WTC11 (cell line): ENCODE measurements at regions not wholly inside any gene's neighbourhood (a gene's known extent, or its start where the extent isn't known, plus 50 kb on each side); places are given as distances from the start of the nearest gene placed in this dataset.

Source experiments
- ATAC-seq: fragments of 200-7000 bp; cut with Tn5 transposase; 2 replicates; pipeline ENCODE4 v1.10.0; 2021; ENCODE audit warnings: mild to moderate bottlenecking, moderate library complexity
- CTCF ChIA-PET: fragments of 300-600 bp; sonication (Branson Sonifier 250); formaldehyde crosslinking; loops from one replicate; lab custom pipeline; 2021; ENCODE audit warnings: antibody characterized with exemption; lab: Charles Lee
- POLR2A ChIA-PET: fragments of 350-600 bp; sonication (Branson Sonifier 250); formaldehyde crosslinking; loops from one replicate; lab custom pipeline; 2021; ENCODE audit warnings: antibody characterized with exemption; lab: Charles Lee
- DNase-seq: peaks from one replicate; pipeline ENCODE4 v3.0.0; 2021; ENCODE audit warnings: low spot score
- H3K27ac Mint-ChIP-seq: 2 replicates; pipeline ENCODE4 v1.8.0; 2021; ENCODE audit warnings: mixed read lengths
- H3K27me3 Mint-ChIP-seq: 2 replicates; pipeline ENCODE4 v1.8.0; 2021; ENCODE audit warnings: low read depth, mild to moderate bottlenecking, moderate library complexity, mixed read lengths
- H3K36me3 Mint-ChIP-seq: 2 replicates; pipeline ENCODE4 v1.8.0; 2021; ENCODE audit warnings: mixed read lengths
- H3K4me1 Mint-ChIP-seq: 2 replicates; pipeline ENCODE4 v1.8.0; 2022; ENCODE audit warnings: mixed read lengths
- H3K4me3 Mint-ChIP-seq: 2 replicates; pipeline ENCODE4 v1.8.0; 2021; ENCODE audit warnings: mild to moderate bottlenecking, moderate library complexity, mixed read lengths
- H3K9me3 Mint-ChIP-seq: 2 replicates; pipeline ENCODE4 v1.8.0; 2021; ENCODE audit warnings: mixed read lengths
- EMX1 ChIP-seq: fragments of 250-450 bp; sonication (Bioruptor Pico); IDR thresholded peaks from 2 replicates; pipeline ENCODE4 v1.8.0; 2021; ENCODE audit warnings: mild to moderate bottlenecking
- ESRRA ChIP-seq: sonication (generic); formaldehyde crosslinking; IDR thresholded peaks from 2 replicates; pipeline ENCODE4 v1.8.1; 2022; ENCODE audit warnings: mild to moderate bottlenecking, missing genetic modification reagents, borderline replicate concordance
- GTF2I ChIP-seq: fragments of 250-450 bp; sonication (Bioruptor Pico); conservative IDR thresholded peaks from 2 replicates; pipeline ENCODE4 v1.4.0; 2021; ENCODE audit warnings: mild to moderate bottlenecking
- HMGA2 ChIP-seq: fragments of 250-450 bp; sonication (Bioruptor Pico); IDR thresholded peaks from 2 replicates; pipeline ENCODE4 v1.4.0; 2021; ENCODE audit warnings: mild to moderate bottlenecking, moderate library complexity
- MYBL2 ChIP-seq: sonication (generic); formaldehyde crosslinking; IDR thresholded peaks from 2 replicates; pipeline ENCODE4 v1.8.1; 2023; ENCODE audit warnings: mild to moderate bottlenecking, moderate library complexity, missing genetic modification reagents
- SMAD3 ChIP-seq: sonication (generic); formaldehyde crosslinking; IDR thresholded peaks from 2 replicates; pipeline ENCODE4 v1.8.0; 2022; ENCODE audit warnings: missing genetic modification reagents, mild to moderate bottlenecking, borderline replicate concordance
- TCF7 ChIP-seq: sonication (generic); formaldehyde crosslinking; IDR thresholded peaks from 2 replicates; pipeline ENCODE4 v1.8.0; 2022; ENCODE audit warnings: mild to moderate bottlenecking, low read depth, missing genetic modification reagents, moderate library complexity
- ZBTB21 ChIP-seq: sonication (generic); formaldehyde crosslinking; IDR thresholded peaks from 2 replicates; pipeline ENCODE4 v1.8.1; 2023; ENCODE audit warnings: mild to moderate bottlenecking, missing genetic modification reagents, borderline replicate concordance
- TF ChIP-seq, protein P1 (sequence below): fragments of 250-450 bp; sonication (Bioruptor Pico); IDR thresholded peaks from 2 replicates; pipeline ENCODE4 v2.1.2; 2022; ENCODE audit warnings: mild to moderate bottlenecking, moderate library complexity
- TF ChIP-seq, protein P2 (sequence below): sonication (generic); formaldehyde crosslinking; IDR thresholded peaks from 2 replicates; pipeline ENCODE4 v1.8.1; 2022; ENCODE audit warnings: low read depth, mild to moderate bottlenecking, moderate library complexity, missing genetic modification reagents, borderline replicate concordance
- TF ChIP-seq, protein P3 (sequence below): sonication (generic); formaldehyde crosslinking; IDR thresholded peaks from 2 replicates; pipeline ENCODE4 v1.8.0; 2023; ENCODE audit warnings: mild to moderate bottlenecking, missing genetic modification reagents
- TF ChIP-seq, protein P4 (sequence below): fragments of 250-450 bp; sonication (Bioruptor Pico); conservative IDR thresholded peaks from 2 replicates; pipeline ENCODE4 v1.9.0; 2021; ENCODE audit warnings: mild to moderate bottlenecking
- TF ChIP-seq, protein P5 (sequence below): sonication (generic); formaldehyde crosslinking; IDR thresholded peaks from 2 replicates; pipeline ENCODE4 v1.8.1; 2023; ENCODE audit warnings: mild to moderate bottlenecking, missing genetic modification reagents, moderate library complexity
- TF ChIP-seq, protein P6 (sequence below): sonication (generic); formaldehyde crosslinking; IDR thresholded peaks from 2 replicates; pipeline ENCODE4 v1.8.0; 2022; ENCODE audit warnings: missing genetic modification reagents

DNA sequence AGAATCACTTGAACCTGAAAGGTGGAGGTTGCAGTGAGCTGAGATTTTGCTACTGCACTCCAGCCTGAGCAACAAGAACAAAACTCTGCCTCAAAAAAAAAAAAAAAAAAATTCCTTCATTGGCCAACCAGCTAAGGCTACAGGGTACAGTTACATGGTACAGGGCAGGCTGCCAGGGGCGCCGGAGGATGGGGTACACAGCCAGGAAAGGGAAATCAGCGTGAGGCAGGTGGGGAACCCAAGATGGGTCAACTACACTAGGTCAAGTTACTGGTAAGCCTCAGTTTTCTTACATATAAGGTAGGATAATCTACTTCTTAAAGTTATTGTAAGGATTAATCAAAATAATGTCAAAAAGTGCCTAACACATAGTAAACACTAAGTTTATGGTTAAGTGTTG lies 69.6 kb upstream of the KCNK12 start:
- Mint-ChIP-seq H3K4me3 (no peak overlapping the region), H3K27ac (no peak overlapping the region), H3K4me1 (peaks cover 45% of the 10 kb centered on the region), H3K36me3 (peaks cover 7% of the 10 kb centered on the region), H3K9me3 (peaks cover 12% of the 10 kb centered on the region), H3K27me3 (no peaks in the 10 kb centered on the region; the same call in 1 of the 2 replicates)
- no peak for DNase-seq
- no peak for ATAC-seq
- no peak for TF ChIP-seq TCF7 (CRISPR knock-in tag)
- CTCF ChIA-PET = interaction anchor here (0.7 to 3.6 kb wide), 2 partner anchors 14 to 117 kb away, joined by 4 to 27 read pairs; no protein-coding TSS in a partner anchor
- POLR2A ChIA-PET = no interaction called here

DNA sequence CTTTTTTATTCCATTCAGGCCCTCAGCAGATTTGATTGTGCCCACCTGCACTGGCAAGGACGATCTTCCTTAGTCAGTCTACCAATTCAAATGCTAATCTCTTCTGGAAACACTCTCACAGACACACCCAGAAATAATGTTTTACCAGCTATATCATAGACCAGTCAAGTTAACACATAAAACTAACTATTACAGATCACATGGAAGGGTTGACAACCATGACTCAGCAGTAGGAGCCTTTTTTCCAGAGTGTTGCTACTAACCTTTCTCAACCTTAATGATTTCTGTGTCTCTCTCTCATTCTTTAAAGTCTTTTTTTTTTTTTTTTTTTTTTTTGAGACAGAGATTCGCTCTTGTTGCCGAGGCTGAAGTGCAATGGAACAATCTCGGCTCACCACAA lies 68.7 kb upstream of the KCNK12 start:
- ChIA-PET POLR2A (no interaction called here), CTCF (interaction anchor here (0.7 kb wide), 1 partner anchor 116 kb away, joined by 4 read pairs; no protein-coding TSS in a partner anchor)
- no peak overlapping the region for H3K4me3 Mint-ChIP-seq
- no peak overlapping the region for H3K27ac Mint-ChIP-seq
- DNase-seq = no peak
- ATAC-seq = no peak
- peaks cover 12% of the 10 kb centered on the region for H3K9me3 Mint-ChIP-seq
- no peaks in the 10 kb centered on the region; the same call in 1 of the 2 replicates for H3K27me3 Mint-ChIP-seq
- TF ChIP-seq, protein P1, sequence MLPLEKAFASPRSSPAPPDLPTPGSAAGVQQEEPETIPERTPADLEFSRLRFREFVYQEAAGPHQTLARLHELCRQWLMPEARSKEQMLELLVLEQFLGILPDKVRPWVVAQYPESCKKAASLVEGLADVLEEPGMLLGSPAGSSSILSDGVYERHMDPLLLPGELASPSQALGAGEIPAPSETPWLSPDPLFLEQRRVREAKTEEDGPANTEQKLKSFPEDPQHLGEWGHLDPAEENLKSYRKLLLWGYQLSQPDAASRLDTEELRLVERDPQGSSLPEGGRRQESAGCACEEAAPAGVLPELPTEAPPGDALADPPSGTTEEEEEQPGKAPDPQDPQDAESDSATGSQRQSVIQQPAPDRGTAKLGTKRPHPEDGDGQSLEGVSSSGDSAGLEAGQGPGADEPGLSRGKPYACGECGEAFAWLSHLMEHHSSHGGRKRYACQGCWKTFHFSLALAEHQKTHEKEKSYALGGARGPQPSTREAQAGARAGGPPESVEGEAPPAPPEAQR = no peak
- TF ChIP-seq EMX1 = no peak
- TF ChIP-seq, protein P2, sequence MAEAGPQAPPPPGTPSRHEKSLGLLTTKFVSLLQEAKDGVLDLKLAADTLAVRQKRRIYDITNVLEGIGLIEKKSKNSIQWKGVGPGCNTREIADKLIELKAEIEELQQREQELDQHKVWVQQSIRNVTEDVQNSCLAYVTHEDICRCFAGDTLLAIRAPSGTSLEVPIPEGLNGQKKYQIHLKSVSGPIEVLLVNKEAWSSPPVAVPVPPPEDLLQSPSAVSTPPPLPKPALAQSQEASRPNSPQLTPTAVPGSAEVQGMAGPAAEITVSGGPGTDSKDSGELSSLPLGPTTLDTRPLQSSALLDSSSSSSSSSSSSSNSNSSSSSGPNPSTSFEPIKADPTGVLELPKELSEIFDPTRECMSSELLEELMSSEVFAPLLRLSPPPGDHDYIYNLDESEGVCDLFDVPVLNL (CRISPR knock-in tag) = no peak
- TF ChIP-seq, protein P3, sequence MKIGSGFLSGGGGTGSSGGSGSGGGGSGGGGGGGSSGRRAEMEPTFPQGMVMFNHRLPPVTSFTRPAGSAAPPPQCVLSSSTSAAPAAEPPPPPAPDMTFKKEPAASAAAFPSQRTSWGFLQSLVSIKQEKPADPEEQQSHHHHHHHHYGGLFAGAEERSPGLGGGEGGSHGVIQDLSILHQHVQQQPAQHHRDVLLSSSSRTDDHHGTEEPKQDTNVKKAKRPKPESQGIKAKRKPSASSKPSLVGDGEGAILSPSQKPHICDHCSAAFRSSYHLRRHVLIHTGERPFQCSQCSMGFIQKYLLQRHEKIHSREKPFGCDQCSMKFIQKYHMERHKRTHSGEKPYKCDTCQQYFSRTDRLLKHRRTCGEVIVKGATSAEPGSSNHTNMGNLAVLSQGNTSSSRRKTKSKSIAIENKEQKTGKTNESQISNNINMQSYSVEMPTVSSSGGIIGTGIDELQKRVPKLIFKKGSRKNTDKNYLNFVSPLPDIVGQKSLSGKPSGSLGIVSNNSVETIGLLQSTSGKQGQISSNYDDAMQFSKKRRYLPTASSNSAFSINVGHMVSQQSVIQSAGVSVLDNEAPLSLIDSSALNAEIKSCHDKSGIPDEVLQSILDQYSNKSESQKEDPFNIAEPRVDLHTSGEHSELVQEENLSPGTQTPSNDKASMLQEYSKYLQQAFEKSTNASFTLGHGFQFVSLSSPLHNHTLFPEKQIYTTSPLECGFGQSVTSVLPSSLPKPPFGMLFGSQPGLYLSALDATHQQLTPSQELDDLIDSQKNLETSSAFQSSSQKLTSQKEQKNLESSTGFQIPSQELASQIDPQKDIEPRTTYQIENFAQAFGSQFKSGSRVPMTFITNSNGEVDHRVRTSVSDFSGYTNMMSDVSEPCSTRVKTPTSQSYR = no peak
- TF ChIP-seq ESRRA (CRISPR knock-in tag) = no peak
- no peak for TF ChIP-seq GTF2I (CRISPR knock-in tag)
- no peak for TF ChIP-seq ZBTB21
- TF ChIP-seq, all 79 proteins: peak for 0
- peaks cover 7% of the 10 kb centered on the region for H3K36me3 Mint-ChIP-seq
- peaks cover 52% of the 10 kb centered on the region for H3K4me1 Mint-ChIP-seq

DNA sequence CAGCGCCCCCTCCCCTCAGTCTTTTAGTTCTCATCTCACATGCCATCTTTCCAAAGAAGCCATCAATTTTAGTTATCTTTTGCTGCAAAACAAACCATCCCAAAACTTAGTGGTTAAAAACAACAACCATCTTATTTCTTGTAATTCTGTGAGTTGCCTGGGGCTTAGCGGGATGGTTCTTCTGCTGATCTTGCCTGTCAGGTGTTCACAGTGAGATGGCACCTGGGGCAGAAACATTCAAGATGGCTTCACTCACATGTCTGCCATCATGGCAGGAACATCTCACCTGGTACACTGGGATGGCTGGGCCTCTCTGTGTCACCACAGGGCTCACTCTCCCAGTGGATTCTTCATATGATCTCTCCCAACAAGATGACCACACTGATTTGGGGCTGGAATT lies 67.6 kb upstream of the KCNK12 start:
- DNase-seq (no peak), ATAC-seq (no peak)
- Mint-ChIP-seq H3K4me1 (peaks cover 52% of the 10 kb centered on the region), H3K4me3 (no peak overlapping the region), H3K9me3 (peaks cover 16% of the 10 kb centered on the region), H3K27me3 (no peaks in the 10 kb centered on the region; the same call in 1 of the 2 replicates), H3K36me3 (peaks cover 7% of the 10 kb centered on the region), H3K27ac (no peak overlapping the region)
- POLR2A ChIA-PET = no interaction called here
- CTCF ChIA-PET = interaction anchor here (2.7 kb wide), 1 partner anchor 15 kb away, joined by 13 read pairs; no protein-coding TSS in a partner anchor
- TF ChIP-seq, protein P4, sequence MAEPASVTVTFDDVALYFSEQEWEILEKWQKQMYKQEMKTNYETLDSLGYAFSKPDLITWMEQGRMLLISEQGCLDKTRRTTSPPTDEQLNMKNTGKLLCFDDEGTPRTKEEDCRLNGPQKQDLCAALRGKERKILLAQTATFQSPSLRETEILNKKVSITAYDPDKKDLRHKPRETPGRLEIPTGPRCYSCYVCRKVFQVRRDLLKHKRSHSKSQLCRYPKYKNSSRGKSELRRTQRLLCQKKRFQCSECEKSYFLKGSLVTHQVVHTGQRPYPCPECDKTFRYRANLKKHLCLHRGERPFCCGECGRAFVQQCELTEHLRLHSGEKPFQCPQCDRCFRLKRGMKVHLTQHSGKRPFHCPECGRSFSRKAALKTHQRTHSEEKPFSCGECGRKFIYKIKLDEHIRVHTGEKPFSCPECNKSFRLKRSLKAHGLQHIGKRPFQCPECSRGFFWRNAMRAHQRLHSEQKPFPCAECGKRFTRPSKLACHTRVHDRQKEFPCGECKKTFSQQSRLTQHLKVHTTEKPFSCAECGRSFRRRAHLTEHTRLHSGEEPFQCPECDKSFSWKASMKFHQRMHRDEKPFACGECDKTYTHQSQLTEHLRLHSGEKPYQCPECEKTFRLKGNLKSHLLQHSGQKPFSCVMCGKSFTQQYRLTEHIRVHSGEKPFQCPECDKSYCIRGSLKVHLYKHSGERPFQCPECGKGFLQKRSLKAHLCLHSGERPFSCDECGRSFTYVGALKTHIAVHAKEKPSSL = no peak
- TF ChIP-seq, protein P3 = no peak
- TF ChIP-seq MYBL2 (CRISPR knock-in tag) (no peak), HMGA2 (no peak), SMAD3 (CRISPR knock-in tag) (no peak)
- TF ChIP-seq, protein P5, sequence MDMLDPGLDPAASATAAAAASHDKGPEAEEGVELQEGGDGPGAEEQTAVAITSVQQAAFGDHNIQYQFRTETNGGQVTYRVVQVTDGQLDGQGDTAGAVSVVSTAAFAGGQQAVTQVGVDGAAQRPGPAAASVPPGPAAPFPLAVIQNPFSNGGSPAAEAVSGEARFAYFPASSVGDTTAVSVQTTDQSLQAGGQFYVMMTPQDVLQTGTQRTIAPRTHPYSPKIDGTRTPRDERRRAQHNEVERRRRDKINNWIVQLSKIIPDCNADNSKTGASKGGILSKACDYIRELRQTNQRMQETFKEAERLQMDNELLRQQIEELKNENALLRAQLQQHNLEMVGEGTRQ (CRISPR knock-in tag) = no peak
- TF ChIP-seq, protein P6, sequence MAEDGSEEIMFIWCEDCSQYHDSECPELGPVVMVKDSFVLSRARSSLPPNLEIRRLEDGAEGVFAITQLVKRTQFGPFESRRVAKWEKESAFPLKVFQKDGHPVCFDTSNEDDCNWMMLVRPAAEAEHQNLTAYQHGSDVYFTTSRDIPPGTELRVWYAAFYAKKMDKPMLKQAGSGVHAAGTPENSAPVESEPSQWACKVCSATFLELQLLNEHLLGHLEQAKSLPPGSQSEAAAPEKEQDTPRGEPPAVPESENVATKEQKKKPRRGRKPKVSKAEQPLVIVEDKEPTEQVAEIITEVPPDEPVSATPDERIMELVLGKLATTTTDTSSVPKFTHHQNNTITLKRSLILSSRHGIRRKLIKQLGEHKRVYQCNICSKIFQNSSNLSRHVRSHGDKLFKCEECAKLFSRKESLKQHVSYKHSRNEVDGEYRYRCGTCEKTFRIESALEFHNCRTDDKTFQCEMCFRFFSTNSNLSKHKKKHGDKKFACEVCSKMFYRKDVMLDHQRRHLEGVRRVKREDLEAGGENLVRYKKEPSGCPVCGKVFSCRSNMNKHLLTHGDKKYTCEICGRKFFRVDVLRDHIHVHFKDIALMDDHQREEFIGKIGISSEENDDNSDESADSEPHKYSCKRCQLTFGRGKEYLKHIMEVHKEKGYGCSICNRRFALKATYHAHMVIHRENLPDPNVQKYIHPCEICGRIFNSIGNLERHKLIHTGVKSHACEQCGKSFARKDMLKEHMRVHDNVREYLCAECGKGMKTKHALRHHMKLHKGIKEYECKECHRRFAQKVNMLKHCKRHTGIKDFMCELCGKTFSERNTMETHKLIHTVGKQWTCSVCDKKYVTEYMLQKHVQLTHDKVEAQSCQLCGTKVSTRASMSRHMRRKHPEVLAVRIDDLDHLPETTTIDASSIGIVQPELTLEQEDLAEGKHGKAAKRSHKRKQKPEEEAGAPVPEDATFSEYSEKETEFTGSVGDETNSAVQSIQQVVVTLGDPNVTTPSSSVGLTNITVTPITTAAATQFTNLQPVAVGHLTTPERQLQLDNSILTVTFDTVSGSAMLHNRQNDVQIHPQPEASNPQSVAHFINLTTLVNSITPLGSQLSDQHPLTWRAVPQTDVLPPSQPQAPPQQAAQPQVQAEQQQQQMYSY (CRISPR knock-in tag) = no peak
